Stimulated activated naive B cell treated with anti-CD40 and anti-IgM and Interleukin-4, amounts not matched to agents 10 μg/mL and 1 μg/mL and 100 μg/mL, for 72 hours (primary cell): ENCODE measurements at regions not wholly inside any gene's neighbourhood (a gene's known extent, or its start where the extent isn't known, plus 50 kb on each side); places are given as distances from the start of the nearest gene placed in this dataset.
"Not testable (repeated sequence)": the region's sequence is repeated elsewhere in the genome, so short reads cannot be mapped to it uniquely, and the experiment has no call there.

Experiments
- ATAC-seq, 2 donors: fragments of 150-1000 bp; cut with Tn5 transposase; replicated peaks; 2 replicates each; pipeline ENCODE4 v1.10.0; 2021; ENCODE audit warnings: moderate library complexity in 1 of 2
- DNase-seq: peaks from one replicate; pipeline ENCODE4 v3.0.0; 2021
- H3K27ac Mint-ChIP-seq: one replicate; pipeline ENCODE4 v1.8.0; 2022; ENCODE audit warnings: mild to moderate bottlenecking, mixed read lengths
- H3K27me3 Mint-ChIP-seq, 2 donors: one replicate each; pipeline ENCODE4 v1.8.0; 2022; ENCODE audit warnings: mixed read lengths in 2 of 2
- H3K36me3 Mint-ChIP-seq, 2 donors: one replicate each; pipeline ENCODE4 v1.8.0; 2022; ENCODE audit warnings: mixed read lengths in 2 of 2, mild to moderate bottlenecking in 1 of 2
- H3K4me1 Mint-ChIP-seq, 2 donors: one replicate each; pipeline ENCODE4 v1.8.0; 2022; ENCODE audit warnings: mixed read lengths in 2 of 2, mild to moderate bottlenecking in 1 of 2
- H3K4me3 Mint-ChIP-seq, 2 donors: one replicate each; pipeline ENCODE4 v1.8.0; 2022; ENCODE audit warnings: mild to moderate bottlenecking in 2 of 2, mixed read lengths in 2 of 2, moderate library complexity in 1 of 2
- H3K9me3 Mint-ChIP-seq, 2 donors: one replicate each; pipeline ENCODE4 v1.8.0; 2022; ENCODE audit warnings: mixed read lengths in 2 of 2, mild to moderate bottlenecking in 1 of 2

- ATAC-seq, result no peak
- peaks cover 4 to 8% of the 10 kb centered on the region in 2 donors for H3K9me3 Mint-ChIP-seq
These were observed 117.6 kb upstream of the APCDD1 start for GRCh38 chr18:10336749-10337350.

GRCh38 chr18:10340821-10341220, 113.6 kb upstream of the APCDD1 start:
- ATAC-seq (no peak), DNase-seq (no peak)
- Mint-ChIP-seq H3K27me3 (no peaks in the 10 kb centered on the region), H3K4me1 (no peaks in the 10 kb centered on the region), H3K36me3 (peaks cover 4 to 6% of the 10 kb centered on the region in 2 donors), H3K9me3 (peaks cover 4 to 8% of the 10 kb centered on the region in 2 donors), H3K4me3 (no peak overlapping the region), H3K27ac (no peak overlapping the region)

More at GRCh38 chr18:10336749-10337350, 117.6 kb upstream of the APCDD1 start:
- Mint-ChIP-seq H3K27me3 (peaks cover 0 to 4% of the 10 kb centered on the region in 2 donors), H3K36me3 (peaks cover 3 to 4% of the 10 kb centered on the region in 2 donors), H3K4me1 (no peaks in the 10 kb centered on the region), H3K4me3 (no peak overlapping the region), H3K27ac (no peak overlapping the region)
- no peak for DNase-seq

GRCh38 chr18:10343778-10344177, 110.7 kb upstream of the APCDD1 start:
- H3K4me3 Mint-ChIP-seq, result no peak overlapping the region
- H3K9me3 Mint-ChIP-seq, result peaks cover 4 to 8% of the 10 kb centered on the region in 2 donors
- H3K4me1 Mint-ChIP-seq, result no peaks in the 10 kb centered on the region
- peaks cover 4 to 6% of the 10 kb centered on the region in 2 donors for H3K36me3 Mint-ChIP-seq
- no peak for DNase-seq
- ATAC-seq, result no peak
- H3K27ac Mint-ChIP-seq, result no peak overlapping the region
- H3K27me3 Mint-ChIP-seq, result no peaks in the 10 kb centered on the region

GRCh38 chr18:10346749-10347415, 107.6 kb upstream of the APCDD1 start:
- Mint-ChIP-seq H3K27ac (no peak overlapping the region), H3K4me1 (peaks cover 0 to 1% of the 10 kb centered on the region in 2 donors), H3K27me3 (no peaks in the 10 kb centered on the region), H3K4me3 (no peak overlapping the region), H3K36me3 (peaks cover 0 to 3% of the 10 kb centered on the region in 2 donors), H3K9me3 (no peaks in the 10 kb centered on the region)
- ATAC-seq, result no peak
- no peak for DNase-seq

GRCh38 chr18:10349561-10349960, 104.9 kb upstream of the APCDD1 start:
- DNase-seq, result no peak
- Mint-ChIP-seq H3K36me3 (no peaks in the 10 kb centered on the region), H3K9me3 (no peaks in the 10 kb centered on the region), H3K27me3 (peaks cover 0 to 3% of the 10 kb centered on the region in 2 donors), H3K4me1 (peaks cover 0 to 1% of the 10 kb centered on the region in 2 donors), H3K27ac (no peak overlapping the region), H3K4me3 (no peak overlapping the region)
- ATAC-seq, result no peak

- Mint-ChIP-seq H3K36me3 (no peaks in the 10 kb centered on the region), H3K4me1 (peaks cover 0 to 1% of the 10 kb centered on the region in 2 donors), H3K4me3 (no peak overlapping the region), H3K9me3 (peaks cover under 1 to 4% of the 10 kb centered on the region in 2 donors), H3K27ac (no peak overlapping the region), H3K27me3 (peaks cover 0 to 3% of the 10 kb centered on the region in 2 donors)
- ATAC-seq, result no peak
- no peak for DNase-seq
These were observed 103.8 kb upstream of the APCDD1 start for GRCh38 chr18:10350661-10351060.

GRCh38 chr18:10351219-10351818, 103.1 kb upstream of the APCDD1 start:
- Mint-ChIP-seq H3K4me3 (no peak overlapping the region), H3K4me1 (peaks cover 0 to 1% of the 10 kb centered on the region in 2 donors), H3K36me3 (no peaks in the 10 kb centered on the region), H3K9me3 (peaks cover 7 to 8% of the 10 kb centered on the region in 2 donors), H3K27ac (no peak overlapping the region), H3K27me3 (peaks cover 0 to 3% of the 10 kb centered on the region in 2 donors)
- no peak for DNase-seq
- no peak for ATAC-seq

- no peak overlapping the region for H3K4me3 Mint-ChIP-seq
- no peak overlapping the region for H3K27ac Mint-ChIP-seq
- ATAC-seq (no peak), DNase-seq (no peak)
- H3K36me3 Mint-ChIP-seq, result peaks cover 0 to 3% of the 10 kb centered on the region in 2 donors
- peaks cover 12% of the 10 kb centered on the region in 2 donors for H3K9me3 Mint-ChIP-seq
- H3K27me3 Mint-ChIP-seq, result peaks cover 0 to 3% of the 10 kb centered on the region in 2 donors
- peaks cover 0 to 1% of the 10 kb centered on the region in 2 donors for H3K4me1 Mint-ChIP-seq
These were observed 102.6 kb upstream of the APCDD1 start for GRCh38 chr18:10351858-10352257.

- peaks cover 0 to 3% of the 10 kb centered on the region in 2 donors for H3K27me3 Mint-ChIP-seq
- H3K9me3 Mint-ChIP-seq, result peaks cover 19 to 20% of the 10 kb centered on the region in 2 donors
- H3K4me1 Mint-ChIP-seq, result peaks cover 0 to 1% of the 10 kb centered on the region in 2 donors
- H3K27ac Mint-ChIP-seq, result no peak overlapping the region
- DNase-seq (no peak), ATAC-seq (no peak)
- H3K36me3 Mint-ChIP-seq, result peaks cover 0 to 3% of the 10 kb centered on the region in 2 donors
- H3K4me3 Mint-ChIP-seq, result no peak overlapping the region
These were observed 101.8 kb upstream of the APCDD1 start for GRCh38 chr18:10352671-10353070.

GRCh38 chr18:10353791-10354190, 100.6 kb upstream of the APCDD1 start:
- ATAC-seq, result no peak
- DNase-seq, result no peak
- Mint-ChIP-seq H3K27ac (no peak overlapping the region), H3K9me3 (peaks cover 22 to 23% of the 10 kb centered on the region in 2 donors), H3K27me3 (peaks cover 0 to 3% of the 10 kb centered on the region in 2 donors), H3K4me3 (no peak overlapping the region), H3K4me1 (peaks cover 0 to 1% of the 10 kb centered on the region in 2 donors), H3K36me3 (peaks cover 0 to 3% of the 10 kb centered on the region in 2 donors)

- peaks cover 0 to 3% of the 10 kb centered on the region in 2 donors for H3K27me3 Mint-ChIP-seq
- H3K36me3 Mint-ChIP-seq, result peaks cover 0 to 3% of the 10 kb centered on the region in 2 donors
- H3K4me3 Mint-ChIP-seq, result no peak overlapping the region
- peaks cover 0 to 1% of the 10 kb centered on the region in 2 donors for H3K4me1 Mint-ChIP-seq
- DNase-seq (no peak), ATAC-seq (no peak)
- peaks cover 22 to 23% of the 10 kb centered on the region in 2 donors for H3K9me3 Mint-ChIP-seq
- H3K27ac Mint-ChIP-seq, result no peak overlapping the region
These were observed 100.1 kb upstream of the APCDD1 start for GRCh38 chr18:10354241-10354811.

GRCh38 chr18:10354890-10355289, 99.5 kb upstream of the APCDD1 start:
- peaks cover 0 to 3% of the 10 kb centered on the region in 2 donors for H3K36me3 Mint-ChIP-seq
- H3K27ac Mint-ChIP-seq, result no peak overlapping the region
- H3K4me3 Mint-ChIP-seq, result no peak overlapping the region
- no peak for ATAC-seq
- H3K27me3 Mint-ChIP-seq, result peaks cover 0 to 3% of the 10 kb centered on the region in 2 donors
- peaks cover 0 to 1% of the 10 kb centered on the region in 2 donors for H3K4me1 Mint-ChIP-seq
- no peak for DNase-seq
- peaks cover 22 to 23% of the 10 kb centered on the region in 2 donors for H3K9me3 Mint-ChIP-seq

- not testable (repeated sequence) for H3K27ac Mint-ChIP-seq, DNase-seq, H3K4me3 Mint-ChIP-seq, H3K27me3 Mint-ChIP-seq, H3K36me3 Mint-ChIP-seq, H3K4me1 Mint-ChIP-seq, ATAC-seq
- H3K9me3 Mint-ChIP-seq, result peaks cover 22 to 23% of the 10 kb centered on the region in 2 donors
These were observed 97.4 kb upstream of the APCDD1 start for GRCh38 chr18:10356999-10357398.

- no peak for ATAC-seq
These were observed 92.8 kb upstream of the APCDD1 start for GRCh38 chr18:10361660-10362059.

More at GRCh38 chr18:10361660-10362059, 92.8 kb upstream of the APCDD1 start:
- no peak for DNase-seq
- no peak overlapping the region for H3K4me3 Mint-ChIP-seq
- H3K27me3 Mint-ChIP-seq, result peaks cover 0 to under 1% of the 10 kb centered on the region in 2 donors
- H3K27ac Mint-ChIP-seq, result no peak overlapping the region
- no peaks in the 10 kb centered on the region for H3K4me1 Mint-ChIP-seq
- H3K9me3 Mint-ChIP-seq, result peaks cover 27 to 32% of the 10 kb centered on the region in 2 donors
- H3K36me3 Mint-ChIP-seq, result peaks cover 3 to 6% of the 10 kb centered on the region in 2 donors
